K562 (cell line): ENCODE measurements at regions not wholly inside any gene's neighbourhood (a gene's known extent, or its start where the extent isn't known, plus 50 kb on each side); places are given as distances from the start of the nearest gene placed in this dataset.

Source experiments
- ATAC-seq: fragments of 200-7000 bp; cut with Tn5 transposase; 3 replicates; pipeline ENCODE4 v1.9.1; 2020; ENCODE audit warnings: moderate library complexity
- BruUV-seq: library from RNA; stranded (reverse); fragments of 400-500 nt; replicated peaks from 2 replicates; lab custom pipeline; 2021; lab: Mats Ljungman, UMichigan
- CTCF ChIA-PET: fragments of 300-600 bp; formaldehyde crosslinking; extraction: SDS; loops from one replicate; lab custom pipeline; 2021; ENCODE audit warnings: low intra/inter-chr PET ratio; lab: Yijun Ruan, JAX
- POLR2A ChIA-PET: fragments of 300-600, 350-650 bp; sonication (Branson Sonifier 250); formaldehyde crosslinking; extraction: SDS; loops from one replicate; lab custom pipeline; 2021; ENCODE audit warnings: antibody characterized with exemption, inconsistent platforms; lab: Yijun Ruan, JAX
- DNase-seq, 4 experiments: peaks; one replicate each; pipeline versions ENCODE4 v3.0.0 to v3.0.0-alpha.2; 2011 to 2018; ENCODE audit warnings: low spot score in 3 of 4, mixed read lengths in 3 of 4; ENCODE audit errors: extremely low read depth in 1 of 4
- FAIRE-seq: peaks from 2 replicates; lab custom pipeline; 2011; peaks lifted over from hg19 to GRCh38; lab: Jason Lieb, UNC
- H2AFZ ChIP-seq: 2 replicates; pipeline ENCODE4 v1.6.0; 2011; ENCODE audit warnings: low read depth, low read length, control low read depth, inconsistent platforms
- H3K27ac ChIP-seq: fragments of 200-600 bp; 3 replicates; pipeline ENCODE4 v1.8.0; 2011; ENCODE audit warnings: low read depth, mild to moderate bottlenecking, control low read depth, inconsistent platforms, low read length, moderate library complexity, mixed read lengths; ENCODE audit errors: extremely low read depth
- H3K27me3 ChIP-seq, 2 experiments: fragments of 300-600 bp in 1 of 2; 2 replicates in 1 of 2; 3 replicates in 1 of 2; pipeline versions ENCODE4 v1.6.0 to v1.8.0; 2011; ENCODE audit warnings: inconsistent platforms in 2 of 2, low read length in 2 of 2, mild to moderate bottlenecking in 1 of 2, mixed read lengths in 1 of 2, moderate library complexity in 1 of 2; ENCODE audit not compliant: control insufficient read depth in 2 of 2, insufficient read depth in 2 of 2
- H3K36me3 ChIP-seq: fragments of 300-600 bp; 3 replicates; pipeline ENCODE4 v1.8.0; 2011; ENCODE audit warnings: mild to moderate bottlenecking, low read length, inconsistent platforms; ENCODE audit not compliant: control insufficient read depth, insufficient read depth
- H3K4me1 ChIP-seq, 2 experiments: fragments of 200-600 bp in 1 of 2; replicated peaks in 1 of 2; 2 replicates in 1 of 2; 3 replicates in 1 of 2; pipeline versions ENCODE4 v1.5.1 to v1.8.0; 2011; ENCODE audit warnings: inconsistent platforms in 2 of 2, low read length in 2 of 2, mild to moderate bottlenecking in 1 of 2, mixed read lengths in 1 of 2, moderate library complexity in 1 of 2; ENCODE audit not compliant: control insufficient read depth in 2 of 2, insufficient read depth in 2 of 2
- H3K4me2 ChIP-seq: 2 replicates; pipeline ENCODE4 v1.6.1; 2011; ENCODE audit warnings: low read length, control low read depth, inconsistent platforms, mixed read lengths; ENCODE audit not compliant: insufficient read depth
- H3K4me3 ChIP-seq: fragments of 200-600 bp; sonication (generic), shearing (Covaris generic); 2 replicates; pipeline ENCODE4 v1.5.1; 2016; ENCODE audit warnings: control low read depth, inconsistent platforms
- H3K79me2 ChIP-seq: fragments of 200-600 bp; 3 replicates; pipeline ENCODE4 v1.8.0; 2011; ENCODE audit warnings: low read length, inconsistent platforms; ENCODE audit not compliant: control insufficient read depth, insufficient read depth
- H3K9ac ChIP-seq, 2 experiments: 2 replicates each; pipeline versions ENCODE4 v1.6.0 to v1.6.1; 2011; ENCODE audit warnings: low read depth in 2 of 2, low read length in 2 of 2, control low read depth in 1 of 2, inconsistent platforms in 1 of 2, mild to moderate bottlenecking in 1 of 2, mixed read lengths in 1 of 2; ENCODE audit not compliant: insufficient read depth in 1 of 2
- H3K9me1 ChIP-seq: one replicate; pipeline ENCODE4 v1.6.0; 2011; ENCODE audit warnings: inconsistent platforms, mild to moderate bottlenecking, low read length, moderate library complexity; ENCODE audit not compliant: control insufficient read depth, insufficient read depth
- H3K9me3 ChIP-seq: replicated peaks from 2 replicates; pipeline ENCODE4 v1.5.1; 2011; ENCODE audit warnings: low read depth, low read length, inconsistent platforms; ENCODE audit not compliant: control insufficient read depth, insufficient read depth
- H4K20me1 ChIP-seq: replicated peaks from 2 replicates; pipeline ENCODE4 v1.6.1; 2011; ENCODE audit warnings: low read length, inconsistent platforms, mixed read lengths; ENCODE audit not compliant: control insufficient read depth, insufficient read depth
- NFRKB ChIP-seq: fragments of 450-650 bp; IDR thresholded peaks from 2 replicates; pipeline ENCODE4 v1.6.1; 2016; ENCODE audit warnings: low read depth
- PBX2 ChIP-seq, 2 experiments: IDR thresholded peaks in 1 of 2; conservative IDR thresholded peaks in 1 of 2; 2 replicates each; pipeline ENCODE4 v1.6.1; 2016; ENCODE audit warnings: low read depth in 2 of 2, mild to moderate bottlenecking in 1 of 2, missing compliant biosample characterization in 1 of 2, missing genetic modification characterization in 1 of 2, moderate library complexity in 1 of 2
- POLR3A ChIP-seq: IDR thresholded peaks from 2 replicates; pipeline ENCODE4 v1.6.1; 2011; ENCODE audit warnings: borderline replicate concordance, mild to moderate bottlenecking, moderate library complexity; ENCODE audit not compliant: insufficient read length, insufficient read depth; ENCODE audit errors: extremely low read depth
- RHOXF2B ChIP-seq: fragments of 250-450 bp; sonication (Bioruptor Pico); conservative IDR thresholded peaks from 2 replicates; pipeline ENCODE4 v1.5.1; 2021
- ZHX1 ChIP-seq: fragments of 150-350 bp; conservative IDR thresholded peaks from 2 replicates; pipeline ENCODE4 v1.6.1; 2014; ENCODE audit warnings: low read length
- ZNF324 ChIP-seq: fragments of 250-450 bp; sonication (Bioruptor Pico); IDR thresholded peaks from 2 replicates; pipeline ENCODE4 v1.4.0; 2020; ENCODE audit warnings: mild to moderate bottlenecking
- WGBS: fragments of 100-300 bp; shearing (Covaris generic); methylation state at CpG from one replicate; pipeline ENCODE4 v1.1.6; 2016; ENCODE audit warnings: low coverage, mixed read lengths; ENCODE audit not compliant: insufficient coverage; ENCODE audit errors: missing lambda C conversion rate; 5-methylcytosine and 5-hydroxymethylcytosine counted together
- in situ Hi-C: fragments of 300-500 bp; cut with MboI; formaldehyde crosslinking; loops from 4 replicates; pipeline ENCODE4 v1.15.0; 2018; ENCODE audit warnings: inconsistent platforms, mixed read lengths
- intact Hi-C: fragments of 100-400 bp; cut with micrococcal nuclease; formaldehyde crosslinking; loops from 2 replicates; pipeline ENCODE4 v1.14.2; 2022
- TF ChIP-seq, protein P1 (sequence below): fragments of 250-450 bp; sonication (Bioruptor Pico); IDR thresholded peaks from 2 replicates; pipeline ENCODE4 v1.5.1; 2021; ENCODE audit warnings: mild to moderate bottlenecking

- TF ChIP-seq, protein P1, sequence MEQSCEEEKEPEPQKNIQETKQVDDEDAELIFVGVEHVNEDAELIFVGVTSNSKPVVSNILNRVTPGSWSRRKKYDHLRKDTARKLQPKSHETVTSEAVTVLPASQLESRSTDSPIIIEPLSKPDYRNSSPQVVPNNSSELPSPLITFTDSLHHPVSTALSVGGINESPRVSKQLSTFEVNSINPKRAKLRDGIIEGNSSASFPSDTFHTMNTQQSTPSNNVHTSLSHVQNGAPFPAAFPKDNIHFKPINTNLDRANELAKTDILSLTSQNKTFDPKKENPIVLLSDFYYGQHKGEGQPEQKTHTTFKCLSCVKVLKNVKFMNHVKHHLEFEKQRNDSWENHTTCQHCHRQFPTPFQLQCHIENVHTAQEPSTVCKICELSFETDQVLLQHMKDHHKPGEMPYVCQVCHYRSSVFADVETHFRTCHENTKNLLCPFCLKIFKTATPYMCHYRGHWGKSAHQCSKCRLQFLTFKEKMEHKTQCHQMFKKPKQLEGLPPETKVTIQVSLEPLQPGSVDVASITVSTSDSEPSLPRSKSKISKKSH (CRISPR knock-in tag), result no peak
- no peak for TF ChIP-seq ZHX1
- TF ChIP-seq ZNF324 (CRISPR knock-in tag), result no peak
These were observed 855.4 kb upstream of the CELF4 start (continued) for GRCh38 chr18:38421021-38421420.

- Histone ChIP-seq H3K36me3 (no peaks in the 10 kb centered on the region), H3K9me3 (no peaks in the 10 kb centered on the region; the same call in 1 of the 2 replicates), H3K9me1 (no peaks in the 10 kb centered on the region), H3K4me3 (no peak overlapping the region), H3K9ac (no peak overlapping the region), H2AFZ (no peak overlapping the region), H3K4me2 (no peak overlapping the region), H4K20me1 (no peaks in the 10 kb centered on the region), H3K27me3 (no peaks in the 10 kb centered on the region), H3K4me1 (no peaks in the 10 kb centered on the region), H3K27ac (no peak overlapping the region), H3K79me2 (no peaks in the 10 kb centered on the region)
- in situ Hi-C loops (no loop called here), intact Hi-C loops (no loop called here)
- ChIA-PET CTCF (no interaction called here), POLR2A (no interaction called here)
- WGBS, result 0% methylated on average over 3 of the region's 3 CpGs
- FAIRE-seq (no peak), DNase-seq (no peak), ATAC-seq (no peak)
- no TSS peak for BruUV-seq
- no peak for TF ChIP-seq RHOXF2B
- no peak for TF ChIP-seq PBX2 (CRISPR knock-in tag; IDR thresholded peaks at IDR 0.05; ENCODE audit: low read depth)
- no peak for TF ChIP-seq PBX2 (tag; conservative IDR thresholded peaks at IDR 0.05; ENCODE audit: low read depth)
- no peak for TF ChIP-seq POLR3A
- TF ChIP-seq NFRKB, result no peak
These were observed 855.0 kb upstream of the CELF4 start for GRCh38 chr18:38420611-38421010.
